AML-193 (cell line): ENCODE measurements at regions not wholly inside any gene's neighbourhood (a gene's known extent, or its start where the extent isn't known, plus 50 kb on each side); places are given as distances from the start of the nearest gene placed in this dataset.

Source experiments
- DNase-seq, 2 experiments: peaks; one replicate each; lab custom pipeline; 2025; lab: John Stamatoyannopoulos, UW

DNA sequence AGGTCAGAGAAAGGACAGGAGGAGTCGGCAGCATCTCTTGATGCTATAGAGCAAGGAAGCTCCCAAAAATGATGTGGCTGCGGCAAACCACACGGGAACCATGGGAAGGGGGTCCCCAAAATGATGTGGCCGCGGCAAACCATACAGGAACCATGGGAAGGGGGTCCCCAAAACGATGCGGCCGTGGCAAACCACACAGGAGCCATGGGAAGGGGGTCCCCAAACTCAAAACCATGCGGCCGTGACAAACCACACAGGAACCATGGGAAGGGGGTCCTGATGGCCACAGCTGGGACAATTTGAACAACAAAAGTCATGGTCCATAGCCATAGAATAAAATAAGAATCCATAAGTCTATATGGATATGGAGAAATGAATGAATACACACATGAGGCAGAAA is 58.4 kb upstream of the GLI2 start:
- no peak for DNase-seq

DNA sequence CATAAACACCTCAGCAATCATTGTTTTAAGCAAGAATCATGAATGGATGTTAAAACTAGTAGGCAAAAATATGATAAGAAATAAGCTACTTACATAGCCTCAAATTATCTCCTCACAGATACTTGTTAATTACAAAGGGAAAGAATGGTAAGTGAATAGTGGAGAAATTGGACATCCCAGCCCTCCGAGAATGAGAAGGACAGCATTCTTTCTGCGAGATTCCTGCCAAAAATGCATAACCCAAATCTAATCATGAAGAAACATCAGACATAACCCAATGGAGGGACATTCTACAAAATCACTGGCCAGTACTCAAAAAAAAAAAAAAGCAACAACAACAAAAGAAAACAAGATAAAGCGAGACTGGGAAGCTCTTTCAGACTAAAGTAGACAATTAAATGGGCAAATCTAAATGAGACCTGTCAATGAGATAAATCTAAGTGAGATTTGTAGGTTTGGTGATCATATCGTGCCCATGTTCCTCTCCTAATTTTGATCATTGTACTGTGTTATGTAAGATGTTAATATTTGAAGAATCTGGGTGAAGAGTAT is 57.9 kb upstream of the GLI2 start:
- DNase-seq = no peak

DNA sequence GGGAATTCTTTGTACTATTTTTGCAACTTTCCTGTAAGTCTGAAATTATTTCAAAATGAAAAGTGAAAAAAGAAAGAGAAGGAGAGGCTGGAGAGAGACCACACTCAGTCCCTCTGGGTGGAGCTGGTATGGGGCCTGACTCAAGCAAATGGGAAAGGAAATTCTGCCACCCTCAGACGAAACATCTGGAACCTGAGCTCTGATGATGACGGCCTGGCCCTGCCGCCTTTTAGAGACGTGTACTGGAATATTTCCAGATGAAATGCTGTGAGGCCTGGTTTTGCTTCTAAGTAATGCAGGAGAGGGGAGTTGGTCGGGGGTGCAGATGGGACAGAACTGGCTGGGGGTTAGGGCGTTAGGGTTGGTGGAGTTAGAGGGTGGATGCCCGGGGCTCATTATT is 57.4 kb upstream of the GLI2 start:
- no peak for DNase-seq

DNA sequence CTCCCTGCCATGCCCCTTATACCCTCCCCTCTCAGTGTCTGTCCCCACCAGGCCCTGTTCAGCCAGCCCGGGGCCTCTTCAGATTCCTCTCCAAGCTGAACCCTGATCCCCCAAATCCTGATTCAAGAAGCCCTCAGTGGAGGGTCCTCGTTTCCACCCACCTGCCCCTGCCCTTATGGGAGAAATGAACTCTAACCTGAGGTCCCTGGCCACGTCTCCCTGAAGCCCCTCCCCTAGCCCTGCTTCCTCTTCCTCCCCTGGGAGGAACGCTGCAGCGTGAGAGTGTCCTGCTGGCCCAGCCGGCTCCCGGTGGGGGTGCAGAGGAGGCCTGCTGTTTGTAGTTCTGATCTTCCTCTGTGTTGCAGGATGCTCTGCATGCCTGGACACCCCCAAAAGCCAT is 56.7 kb upstream of the GLI2 start:
- no peak for DNase-seq

DNA sequence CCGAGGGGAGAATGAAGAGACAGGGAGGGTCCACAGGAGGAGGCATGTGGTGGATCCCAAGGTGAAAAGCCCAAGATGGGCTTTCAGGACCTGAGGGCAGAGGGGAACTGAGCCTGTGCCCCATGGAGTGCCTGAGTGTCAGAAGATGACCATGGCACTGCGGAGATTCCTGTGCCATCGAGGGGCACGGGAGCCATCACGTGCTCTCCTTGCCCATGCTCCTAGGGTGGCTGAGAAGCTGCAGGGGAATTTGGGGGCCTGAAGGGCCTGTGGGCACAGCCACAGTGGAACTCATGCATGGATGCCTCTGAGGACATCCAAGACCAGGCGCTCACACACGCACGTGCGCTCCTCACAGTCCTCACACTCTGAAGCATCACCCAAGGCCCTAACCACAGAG is 56.1 kb upstream of the GLI2 start:
- no peak for DNase-seq

DNA sequence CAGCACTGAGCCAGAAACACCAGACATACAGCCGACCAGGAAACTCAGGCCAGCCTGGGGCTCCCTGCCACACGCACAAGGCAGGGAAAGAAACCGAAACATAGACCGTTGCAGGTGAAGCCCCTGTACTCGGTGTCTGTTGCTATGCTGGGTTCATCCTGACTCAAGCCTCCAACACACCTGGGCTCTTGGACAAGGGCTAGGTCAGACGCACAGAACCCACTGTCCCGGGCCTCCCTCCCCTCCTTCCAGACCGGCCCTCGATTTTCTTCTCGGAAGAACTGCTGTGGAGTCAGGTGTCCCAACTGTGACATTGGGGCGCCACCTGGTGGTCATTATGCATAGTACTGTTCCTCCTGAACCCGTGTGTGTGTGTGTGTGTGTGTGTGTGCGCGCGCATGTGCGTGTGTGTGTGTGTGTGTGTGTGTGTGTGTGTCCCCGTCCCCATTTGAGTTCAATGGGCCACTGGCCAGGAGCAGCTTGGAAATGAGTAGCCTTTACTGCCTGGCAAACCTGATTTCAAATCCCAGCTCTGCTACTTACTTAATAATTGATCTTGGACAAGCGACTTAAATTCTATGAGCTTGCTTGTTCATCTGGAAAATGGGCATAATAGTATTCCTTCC is 55.4 kb upstream of the GLI2 start:
- DNase-seq = peak; percentile 30 to 52

DNA sequence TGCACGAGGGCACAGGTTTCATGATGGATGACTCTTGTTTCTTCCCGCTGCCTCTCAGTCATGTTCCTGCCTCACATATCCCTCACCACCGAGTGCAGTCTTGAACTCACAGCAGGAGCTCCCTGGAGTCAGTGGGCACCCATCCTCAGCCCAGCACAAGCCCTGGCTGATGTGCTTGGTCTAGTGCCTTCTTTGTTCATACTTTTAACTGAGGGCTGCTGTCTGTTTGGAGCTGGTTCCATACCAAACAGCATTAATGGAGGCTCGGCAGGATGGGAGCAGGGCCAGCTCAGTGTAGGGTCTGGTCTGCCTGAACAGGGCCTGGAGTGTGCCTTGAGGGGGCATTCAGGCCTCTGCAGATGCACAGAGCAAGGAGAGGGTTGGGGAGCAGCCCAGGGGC is 54.5 kb upstream of the GLI2 start:
- no peak for DNase-seq

DNA sequence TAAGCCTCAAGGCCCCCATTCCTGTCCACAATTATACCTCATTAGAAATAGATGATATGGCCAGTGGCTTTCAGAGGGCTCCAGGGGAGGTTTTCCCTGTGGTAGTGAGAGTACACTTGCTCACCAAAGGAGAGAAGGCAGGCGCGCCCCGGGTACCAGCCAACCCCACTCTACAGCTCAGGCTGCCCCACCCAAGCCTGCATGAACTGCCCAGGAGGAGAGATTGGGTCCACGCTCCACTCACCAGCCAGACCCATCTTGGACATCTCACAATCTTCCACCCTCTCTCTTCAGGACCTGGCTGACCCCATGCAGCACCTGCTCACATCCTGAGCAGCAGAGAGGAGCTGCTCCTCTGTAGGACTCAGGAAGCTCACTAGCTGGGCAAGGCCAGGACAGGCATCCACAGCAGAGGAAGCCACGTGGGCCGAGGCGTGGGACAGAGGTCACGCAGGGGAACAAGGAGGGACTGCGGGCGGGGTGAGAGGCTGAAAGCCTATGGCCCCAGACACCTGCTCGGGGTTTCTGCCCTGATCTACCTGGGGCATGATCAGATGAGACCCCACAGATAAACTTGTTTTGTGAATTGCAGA is 53.9 kb upstream of the GLI2 start:
- no peak for DNase-seq

DNA sequence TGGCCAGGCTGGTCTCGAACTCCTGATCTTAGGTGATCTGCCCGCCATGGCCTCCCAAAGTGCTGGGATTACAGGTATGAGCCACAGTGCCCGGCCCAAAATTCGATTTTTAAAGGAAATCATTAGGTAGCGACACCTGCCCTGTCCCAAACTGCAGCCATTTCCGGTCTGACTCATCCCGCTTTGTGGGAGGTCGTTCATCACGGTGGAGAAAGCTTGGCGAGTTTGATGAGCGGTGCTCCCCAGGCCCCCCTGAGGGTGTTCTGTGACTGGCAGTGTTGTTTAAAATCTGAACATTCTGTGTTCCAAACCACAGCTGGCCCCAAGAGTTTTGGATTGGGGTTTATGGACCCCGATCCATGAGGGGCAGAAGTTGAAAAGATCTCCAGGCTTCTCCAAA is 53.0 kb upstream of the GLI2 start:
- no peak for DNase-seq

DNA sequence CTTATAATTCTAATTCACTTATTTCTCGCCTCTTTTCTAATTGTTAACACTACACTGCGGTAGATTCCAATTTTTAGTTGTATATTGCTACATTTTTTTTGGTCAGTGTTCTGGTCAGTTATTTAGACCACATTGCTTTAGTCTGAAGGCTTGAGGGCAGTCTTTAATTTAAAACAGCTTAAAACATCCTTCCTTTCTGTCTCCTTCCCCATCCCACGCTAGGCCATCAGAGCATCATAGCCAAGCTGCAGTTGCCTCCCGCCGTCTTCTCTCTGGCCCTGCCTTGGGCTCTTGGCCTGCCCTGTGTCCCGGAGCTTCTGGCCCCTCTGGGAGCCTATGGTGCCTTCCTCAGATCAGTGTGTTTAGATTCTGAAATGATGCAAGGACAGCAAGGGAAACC is 52.6 kb upstream of the GLI2 start:
- DNase-seq = no peak

DNA sequence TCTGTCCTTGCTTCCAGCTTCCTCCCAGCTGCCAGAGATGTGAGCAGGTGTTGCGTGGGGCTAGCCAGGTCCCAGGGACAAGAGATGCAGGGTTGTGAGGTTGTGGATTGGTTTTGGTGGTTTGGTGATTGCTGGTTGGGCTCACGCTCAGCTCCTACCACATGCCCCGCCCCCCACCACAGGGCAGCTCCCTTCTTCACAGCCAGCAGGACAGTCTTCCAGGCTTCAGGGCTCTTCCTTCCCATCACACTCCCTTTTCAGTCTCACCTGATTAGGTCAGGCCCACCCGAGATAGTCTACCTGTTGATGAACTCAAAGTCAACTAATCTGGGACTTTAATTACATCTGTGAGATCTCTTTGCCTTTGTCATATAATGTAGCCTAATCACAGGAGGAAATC is 52.0 kb upstream of the GLI2 start:
- DNase-seq = no peak

DNA sequence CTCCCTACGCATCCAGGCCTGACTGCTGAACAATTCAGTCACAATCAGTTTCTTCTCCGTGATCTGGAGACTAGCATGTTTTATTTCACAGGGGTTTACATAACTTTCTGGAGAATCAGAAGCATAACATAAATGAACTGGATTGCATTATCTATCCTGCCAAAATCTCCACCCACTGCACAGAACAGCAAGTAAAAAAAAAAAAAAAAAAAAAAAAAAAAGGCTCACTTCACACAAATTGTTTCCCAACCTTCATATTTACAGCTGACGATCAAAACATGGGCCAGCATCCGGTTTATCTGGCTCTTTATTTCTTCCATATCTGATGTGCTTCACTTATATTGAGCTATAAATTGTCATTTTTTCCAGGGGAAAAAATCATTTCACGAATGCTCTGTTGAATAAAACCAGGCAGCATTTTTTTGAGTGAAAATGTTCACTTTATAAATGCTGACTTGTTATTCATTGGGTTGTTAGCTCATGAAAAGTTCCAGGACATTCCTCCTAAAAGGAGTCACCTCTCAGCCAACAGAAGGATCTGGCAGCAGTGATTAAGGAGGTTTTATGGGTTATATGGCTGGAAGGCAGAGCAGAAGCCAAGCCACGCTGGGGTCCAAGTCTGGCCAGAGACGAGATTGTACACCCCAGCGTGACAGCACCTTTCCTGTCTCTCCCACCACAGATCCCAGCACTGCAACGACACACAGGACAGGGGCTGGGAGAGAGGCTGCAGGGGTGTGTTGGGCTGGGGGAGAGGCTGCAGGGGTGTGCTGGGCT is 51.2 kb upstream of the GLI2 start:
- no peak for DNase-seq

DNA sequence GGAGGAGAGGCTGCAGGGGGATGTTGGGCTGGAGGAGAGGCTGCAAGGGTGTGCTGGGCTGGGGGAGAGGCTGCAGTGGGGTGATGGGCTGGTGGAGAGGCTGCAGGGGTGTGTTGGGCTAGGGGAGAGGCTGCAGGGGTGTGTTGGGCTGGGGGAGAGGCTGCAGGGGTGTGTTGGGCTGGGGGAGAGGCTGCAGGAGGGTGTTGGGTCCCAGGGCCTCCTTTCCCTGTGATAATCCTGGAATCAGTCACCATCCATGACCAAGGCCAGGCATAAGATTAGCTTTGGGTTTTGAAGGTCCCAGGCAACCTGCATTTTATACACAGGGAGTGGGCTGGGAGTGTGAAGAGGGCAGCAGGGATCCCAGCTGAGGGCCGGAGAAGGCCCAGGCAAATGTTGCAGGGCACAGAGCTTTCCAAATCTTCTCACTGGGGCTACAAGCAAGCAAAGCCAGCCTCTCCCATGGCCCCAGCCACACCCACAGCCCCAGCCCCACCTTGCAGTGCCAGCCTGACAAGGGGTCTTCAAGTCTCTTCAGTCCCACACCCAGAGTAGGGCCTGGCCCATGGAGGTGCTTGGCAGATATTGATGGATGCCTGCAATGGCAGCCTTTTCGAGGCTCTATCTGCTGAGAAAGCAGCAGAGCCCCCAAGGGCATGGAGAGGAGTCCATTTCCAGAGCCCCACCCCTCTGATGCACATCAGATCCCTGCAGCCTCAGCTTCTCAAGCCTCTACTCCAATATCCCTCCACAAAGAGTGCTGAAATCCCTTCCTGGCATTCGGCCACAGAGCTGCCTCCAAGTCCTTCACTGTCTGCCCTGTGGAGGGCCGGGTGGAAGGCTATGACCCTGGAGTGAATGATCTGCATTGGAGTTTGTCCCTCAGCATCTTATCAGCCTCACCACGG is 50.3 kb upstream of the GLI2 start:
- no peak for DNase-seq
